Activated naive CD8-positive, alpha-beta T cell treated with anti-CD3 and anti-CD28 coated beads, Interleukin-2, amount 50 U/mL, for 24 hours (primary cell): ENCODE measurements at regions not wholly inside any gene's neighbourhood (a gene's known extent, or its start where the extent isn't known, plus 50 kb on each side); places are given as distances from the start of the nearest gene placed in this dataset.

Source experiments
- ATAC-seq: fragments of 150-1000 bp; cut with Tn5 transposase; one replicate; pipeline ENCODE4 v1.10.0; 2021
- DNase-seq: peaks from one replicate; pipeline ENCODE4 v3.0.0; 2021
- H3K27ac Mint-ChIP-seq: one replicate; pipeline ENCODE4 v1.8.0; 2021; ENCODE audit warnings: mild to moderate bottlenecking, mixed read lengths
- H3K27me3 Mint-ChIP-seq: one replicate; pipeline ENCODE4 v1.8.0; 2021; ENCODE audit warnings: mixed read lengths
- H3K36me3 Mint-ChIP-seq: one replicate; pipeline ENCODE4 v1.8.0; 2021; ENCODE audit warnings: low read depth, mixed read lengths
- H3K4me1 Mint-ChIP-seq: one replicate; pipeline ENCODE4 v1.8.0; 2021; ENCODE audit warnings: mixed read lengths
- H3K4me3 Mint-ChIP-seq: one replicate; pipeline ENCODE4 v1.8.0; 2021; ENCODE audit warnings: mild to moderate bottlenecking, moderate library complexity, mixed read lengths
- H3K9me3 Mint-ChIP-seq: one replicate; pipeline ENCODE4 v1.8.0; 2021; ENCODE audit warnings: mixed read lengths

- Mint-ChIP-seq H3K27ac (no peak overlapping the region), H3K4me3 (no peak overlapping the region), H3K9me3 (no peaks in the 10 kb centered on the region), H3K27me3 (peaks cover 8% of the 10 kb centered on the region), H3K36me3 (no peaks in the 10 kb centered on the region), H3K4me1 (peaks cover 4% of the 10 kb centered on the region)
- DNase-seq (no peak), ATAC-seq (no peak)
Measured at GRCh38 chr10:2744547-2745200, 322.7 kb upstream of the PFKP start.

- ATAC-seq = no peak
- H3K4me3 Mint-ChIP-seq = no peak overlapping the region
- H3K9me3 Mint-ChIP-seq = peaks cover 4% of the 10 kb centered on the region
- H3K36me3 Mint-ChIP-seq = no peaks in the 10 kb centered on the region
- DNase-seq = no peak
- no peak overlapping the region for H3K27ac Mint-ChIP-seq
- peaks cover 4% of the 10 kb centered on the region for H3K27me3 Mint-ChIP-seq
- H3K4me1 Mint-ChIP-seq = no peaks in the 10 kb centered on the region
Measured at GRCh38 chr10:2734603-2735002, 332.7 kb upstream of the PFKP start.

DNA sequence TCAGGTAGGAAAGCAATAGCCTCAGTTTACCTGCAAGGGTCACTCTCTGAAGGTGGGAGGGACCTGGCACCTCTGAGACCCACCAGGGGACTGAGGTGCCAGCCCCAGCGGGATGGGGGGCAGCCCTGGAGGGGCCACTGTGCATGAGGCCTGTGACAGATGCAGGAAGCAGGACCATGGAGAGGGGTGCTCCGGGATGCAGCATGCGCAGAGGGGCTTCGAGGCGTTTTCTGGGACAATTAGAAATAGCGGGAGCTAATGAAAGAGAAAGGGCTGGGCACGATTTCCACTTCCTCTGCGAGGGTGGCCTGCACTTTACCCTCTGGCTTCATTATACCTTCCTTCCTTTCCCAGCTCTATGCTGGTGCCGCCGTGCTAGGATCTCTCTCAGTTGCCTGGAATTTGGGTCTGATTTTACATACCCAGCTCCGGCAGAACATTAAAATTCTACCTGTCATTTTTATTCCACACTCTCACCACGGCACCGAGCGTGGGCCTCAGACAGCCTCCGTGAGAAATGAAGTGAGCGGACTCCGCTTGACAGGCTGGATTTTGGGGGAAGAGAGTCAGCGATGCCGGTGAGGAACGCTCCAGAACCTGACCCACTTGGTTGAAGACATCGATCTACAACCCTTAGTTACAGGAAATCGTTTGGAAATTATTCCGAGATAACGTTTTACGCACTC lies 333.9 kb upstream of the PFKP start:
- ATAC-seq (no peak), DNase-seq (no peak)
- no peak overlapping the region for H3K27ac Mint-ChIP-seq
- H3K9me3 Mint-ChIP-seq = peaks cover 4% of the 10 kb centered on the region
- H3K4me1 Mint-ChIP-seq = no peaks in the 10 kb centered on the region
- H3K4me3 Mint-ChIP-seq = no peak overlapping the region
- peaks cover 6% of the 10 kb centered on the region for H3K27me3 Mint-ChIP-seq
- H3K36me3 Mint-ChIP-seq = no peaks in the 10 kb centered on the region

GRCh38 chr10:2731940-2732339 lies 335.4 kb upstream of the PFKP start:
- H3K4me1 Mint-ChIP-seq = no peaks in the 10 kb centered on the region
- peaks cover 4% of the 10 kb centered on the region for H3K9me3 Mint-ChIP-seq
- H3K36me3 Mint-ChIP-seq = no peaks in the 10 kb centered on the region
- H3K27me3 Mint-ChIP-seq = peaks cover 10% of the 10 kb centered on the region
- ATAC-seq = no peak
- H3K27ac Mint-ChIP-seq = no peak overlapping the region
- H3K4me3 Mint-ChIP-seq = no peak overlapping the region
- no peak for DNase-seq

DNA sequence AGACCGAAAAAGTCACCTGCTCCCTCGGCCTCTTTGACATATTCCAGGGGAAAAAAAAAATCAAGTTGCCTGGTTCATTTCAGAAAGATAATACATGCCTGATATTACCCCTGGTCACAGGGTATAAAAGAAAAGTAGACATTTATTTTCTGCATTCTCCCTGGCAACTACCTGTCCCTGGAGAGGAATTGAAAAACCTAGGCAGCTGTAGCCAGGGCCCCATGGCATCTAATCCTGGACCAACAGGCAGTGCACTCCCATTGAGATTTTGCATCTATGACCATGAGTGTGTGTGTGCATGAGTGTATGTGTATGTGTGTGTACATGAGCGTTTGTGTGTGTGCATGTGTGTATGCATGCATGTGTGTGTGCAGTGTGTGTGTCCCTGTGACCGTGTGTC lies 338.2 kb upstream of the PFKP start:
- peaks cover 6% of the 10 kb centered on the region for H3K27me3 Mint-ChIP-seq
- no peak for ATAC-seq
- no peaks in the 10 kb centered on the region for H3K4me1 Mint-ChIP-seq
- H3K9me3 Mint-ChIP-seq = peaks cover 4% of the 10 kb centered on the region
- H3K27ac Mint-ChIP-seq = no peak overlapping the region
- H3K4me3 Mint-ChIP-seq = no peak overlapping the region
- no peak for DNase-seq
- no peaks in the 10 kb centered on the region for H3K36me3 Mint-ChIP-seq

- H3K27me3 Mint-ChIP-seq = peaks cover 6% of the 10 kb centered on the region
- H3K4me1 Mint-ChIP-seq = no peaks in the 10 kb centered on the region
Measured at GRCh38 chr10:2728087-2728486, 339.3 kb upstream of the PFKP start.

DNA sequence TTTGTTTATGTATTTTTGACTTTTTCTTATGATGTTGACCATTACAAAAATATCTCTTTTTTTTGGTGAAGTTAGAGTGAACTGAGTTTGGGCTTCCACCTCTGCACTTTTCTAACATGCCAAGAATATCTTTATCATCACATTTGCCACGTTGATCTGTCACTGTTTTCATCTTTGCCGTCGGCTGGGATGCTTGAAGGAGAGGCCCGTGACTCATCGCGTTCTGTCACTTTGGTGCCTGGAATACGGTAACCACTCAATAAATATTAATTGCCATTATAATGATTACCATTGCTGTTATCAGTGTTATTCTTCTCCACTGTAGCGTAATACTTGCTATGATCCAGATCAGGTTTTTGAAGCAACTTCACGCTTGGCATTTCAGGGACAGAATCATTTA lies 350.8 kb upstream of the PFKP start:
- Mint-ChIP-seq H3K4me1 (no peaks in the 10 kb centered on the region), H3K4me3 (no peak overlapping the region), H3K36me3 (no peaks in the 10 kb centered on the region), H3K27me3 (peaks cover 4% of the 10 kb centered on the region), H3K27ac (no peak overlapping the region), H3K9me3 (no peaks in the 10 kb centered on the region)
- ATAC-seq = no peak
- no peak for DNase-seq

More at GRCh38 chr10:2728087-2728486, 339.3 kb upstream of the PFKP start:
- Mint-ChIP-seq H3K27ac (no peak overlapping the region), H3K36me3 (no peaks in the 10 kb centered on the region), H3K9me3 (peaks cover 4% of the 10 kb centered on the region), H3K4me3 (no peak overlapping the region)
- DNase-seq = no peak
- ATAC-seq = no peak

GRCh38 chr10:2714597-2714996 lies 352.8 kb upstream of the PFKP start:
- Mint-ChIP-seq H3K27ac (no peak overlapping the region), H3K4me1 (no peaks in the 10 kb centered on the region), H3K27me3 (peaks cover 6% of the 10 kb centered on the region), H3K4me3 (no peak overlapping the region), H3K9me3 (peaks cover 9% of the 10 kb centered on the region), H3K36me3 (no peaks in the 10 kb centered on the region)
- ATAC-seq = no peak
- DNase-seq = no peak

DNA sequence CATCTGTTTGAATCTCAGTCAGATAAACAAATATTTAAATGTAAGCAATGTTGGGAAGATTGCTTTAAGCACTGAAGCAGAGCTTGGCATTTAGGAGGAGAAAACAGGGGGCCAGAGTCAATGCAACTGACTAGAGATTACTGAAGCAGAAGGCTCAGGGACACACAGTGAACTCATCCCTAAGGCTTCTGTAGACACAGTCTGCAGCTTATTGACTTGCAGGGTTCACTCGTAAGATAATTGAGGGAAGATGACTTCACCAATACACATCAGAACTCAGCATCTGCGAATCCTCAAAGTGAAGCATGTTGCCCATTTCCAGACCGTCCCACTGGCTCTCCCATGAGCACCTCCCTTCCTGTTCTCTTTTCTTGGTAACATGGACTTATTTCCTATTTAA lies 363.4 kb upstream of the PFKP start:
- Mint-ChIP-seq H3K4me1 (no peaks in the 10 kb centered on the region), H3K27me3 (no peaks in the 10 kb centered on the region), H3K4me3 (no peak overlapping the region), H3K36me3 (no peaks in the 10 kb centered on the region), H3K27ac (no peak overlapping the region), H3K9me3 (no peaks in the 10 kb centered on the region)
- DNase-seq (no peak), ATAC-seq (no peak)

DNA sequence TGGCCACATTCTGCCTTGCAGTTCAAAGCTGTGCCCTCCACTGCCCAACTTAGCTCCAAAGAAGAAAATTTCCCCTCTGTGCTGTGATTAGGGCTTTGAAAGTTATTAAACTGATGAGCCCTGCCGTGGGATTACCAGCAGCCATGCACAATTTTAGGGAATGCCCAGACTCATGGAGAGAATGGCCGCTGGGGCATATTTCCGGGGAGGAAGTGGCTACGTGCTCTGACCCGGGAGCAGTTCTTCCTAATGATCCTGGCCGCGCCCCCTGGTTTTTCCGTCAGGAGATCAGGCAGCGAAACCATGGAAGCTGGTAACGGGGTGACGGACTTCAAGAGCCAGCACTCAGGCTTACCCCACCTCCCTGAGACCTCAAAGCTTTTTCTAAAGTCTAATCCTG lies 365.5 kb upstream of the PFKP start:
- no peaks in the 10 kb centered on the region for H3K4me1 Mint-ChIP-seq
- no peak overlapping the region for H3K27ac Mint-ChIP-seq
- H3K9me3 Mint-ChIP-seq = no peaks in the 10 kb centered on the region
- DNase-seq (no peak), ATAC-seq (no peak)
- no peaks in the 10 kb centered on the region for H3K36me3 Mint-ChIP-seq
- no peak overlapping the region for H3K4me3 Mint-ChIP-seq
- no peaks in the 10 kb centered on the region for H3K27me3 Mint-ChIP-seq

GRCh38 chr10:2700626-2701305 lies 366.6 kb upstream of the PFKP start:
- no peak for ATAC-seq
- Mint-ChIP-seq H3K36me3 (no peaks in the 10 kb centered on the region), H3K9me3 (no peaks in the 10 kb centered on the region), H3K27me3 (no peaks in the 10 kb centered on the region), H3K27ac (no peak overlapping the region), H3K4me1 (no peaks in the 10 kb centered on the region), H3K4me3 (no peak overlapping the region)
- DNase-seq = no peak

- no peak for ATAC-seq
- Mint-ChIP-seq H3K27me3 (peaks cover 6% of the 10 kb centered on the region), H3K4me1 (no peaks in the 10 kb centered on the region), H3K36me3 (no peaks in the 10 kb centered on the region), H3K4me3 (no peak overlapping the region), H3K9me3 (peaks cover 6% of the 10 kb centered on the region), H3K27ac (no peak overlapping the region)
- DNase-seq = no peak
Measured at GRCh38 chr10:2688958-2689357, 378.4 kb upstream of the PFKP start.

GRCh38 chr10:2686691-2687090 lies 380.7 kb upstream of the PFKP start:
- Mint-ChIP-seq H3K4me3 (no peak overlapping the region), H3K4me1 (no peaks in the 10 kb centered on the region), H3K27me3 (peaks cover 6% of the 10 kb centered on the region), H3K27ac (no peak overlapping the region), H3K9me3 (peaks cover 8% of the 10 kb centered on the region), H3K36me3 (no peaks in the 10 kb centered on the region)
- ATAC-seq (no peak), DNase-seq (no peak)

DNA sequence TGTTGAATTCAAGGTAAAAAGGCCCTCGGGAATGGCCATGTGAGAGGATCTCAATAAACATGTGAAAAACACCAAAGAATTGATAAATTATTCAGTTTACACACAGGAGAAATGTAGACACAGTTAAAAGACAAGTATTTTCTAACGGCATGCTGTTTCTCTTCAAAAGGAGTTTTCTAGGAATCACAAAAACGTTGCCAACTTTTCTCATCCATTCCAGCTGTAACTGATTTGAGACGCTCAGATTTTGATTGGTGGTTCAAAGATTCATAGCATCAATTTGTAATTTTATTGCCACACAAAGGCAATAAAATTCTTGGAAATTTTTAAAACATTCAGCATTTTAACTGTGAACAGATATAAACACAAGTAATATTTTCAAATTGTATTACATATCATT lies 384.9 kb upstream of the PFKP start:
- Mint-ChIP-seq H3K27me3 (peaks cover 3% of the 10 kb centered on the region), H3K4me1 (no peaks in the 10 kb centered on the region), H3K9me3 (peaks cover 4% of the 10 kb centered on the region), H3K27ac (no peak overlapping the region), H3K4me3 (no peak overlapping the region), H3K36me3 (no peaks in the 10 kb centered on the region)
- DNase-seq (no peak), ATAC-seq (no peak)

DNA sequence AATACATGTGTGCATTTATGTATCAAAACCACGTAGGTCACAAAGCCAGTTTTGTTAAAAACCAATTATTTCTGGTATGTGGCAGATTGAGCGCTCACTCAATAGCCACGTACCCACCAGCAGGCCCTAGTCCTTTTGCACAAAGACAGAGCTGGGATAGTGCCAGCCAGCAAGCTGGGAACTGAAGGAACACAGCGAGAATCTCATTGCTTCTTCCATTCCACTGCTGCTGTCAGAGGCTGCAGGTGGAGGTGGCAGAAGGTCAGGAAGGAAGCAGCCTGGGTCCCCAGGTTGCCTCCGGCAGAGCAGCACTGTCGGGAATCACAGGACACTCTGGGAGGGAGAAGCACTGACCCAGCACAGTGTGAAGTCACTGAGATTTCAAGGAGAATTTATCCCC lies 385.5 kb upstream of the PFKP start:
- Mint-ChIP-seq H3K36me3 (no peaks in the 10 kb centered on the region), H3K27me3 (peaks cover 3% of the 10 kb centered on the region), H3K27ac (no peak overlapping the region), H3K4me1 (no peaks in the 10 kb centered on the region), H3K4me3 (no peak overlapping the region), H3K9me3 (peaks cover 4% of the 10 kb centered on the region)
- no peak for ATAC-seq
- DNase-seq = no peak
